ENCODE measurements at regions not wholly inside any gene's neighbourhood (a gene's known extent, or its start where the extent isn't known, plus 50 kb on each side); places are given as distances from the start of the nearest gene placed in this dataset.
A peak's percentile ranks its signal among the peaks of the same experiment; 100 is the strongest.

GRCh38 chr2:121133551-121134319 lies 151.3 kb downstream of the TFCP2L1 start:
- BruUV-seq (replicated peaks): no TSS peak
- TF ChIP-seq ZFYVE20 (CRISPR knock-in tag; IDR thresholded peaks at IDR 0.05; ENCODE audit: borderline replicate concordance, low read depth): no peak
- TF ChIP-seq PHF20 (CRISPR knock-in tag; IDR thresholded peaks at IDR 0.05): no peak
- TF ChIP-seq ESRRA (CRISPR knock-in tag; IDR thresholded peaks at IDR 0.05; ENCODE audit: low read depth): no peak
- no peak for TF ChIP-seq ZNF33A (CRISPR knock-in tag; IDR thresholded peaks at IDR 0.05; ENCODE audit: borderline replicate concordance)
- TF ChIP-seq FOXP1 (IDR thresholded peaks at IDR 0.05): peak; percentile 27; the same call in 1 of the 2 replicates
- TF ChIP-seq FOXP1 (CRISPR knock-in tag; IDR thresholded peaks at IDR 0.05): no peak
- TF ChIP-seq ZBTB7A (CRISPR knock-in tag; IDR thresholded peaks at IDR 0.05): no peak
- no peak for TF ChIP-seq REPIN1 (CRISPR knock-in tag; IDR thresholded peaks at IDR 0.05; ENCODE audit: borderline replicate concordance, low read depth)
- TF ChIP-seq FOXA1 (IDR thresholded peaks at IDR 0.05): peak; percentile 19; the same call in 1 of the 2 replicates
- no peak for TF ChIP-seq FOXA1 (CRISPR knock-in tag; IDR thresholded peaks at IDR 0.05)
- no peak for TF ChIP-seq ZNF446 (CRISPR knock-in tag; IDR thresholded peaks at IDR 0.05)
- TF ChIP-seq TCF7 (IDR thresholded peaks at IDR 0.05; ENCODE audit: low read depth): no peak
- 0 out of 2 replicates have a peak, but pooled peaks have one; percentile 23 for TF ChIP-seq ARNT (IDR thresholded peaks at IDR 0.05)
- TF ChIP-seq RBFOX2 (IDR thresholded peaks at IDR 0.05; ENCODE audit: low read depth, low read length): no peak
- TF ChIP-seq ZKSCAN1 (IDR thresholded peaks at IDR 0.05; ENCODE audit: low read length): peak; percentile 99
- TF ChIP-seq ZNF646 (CRISPR knock-in tag; IDR thresholded peaks at IDR 0.05): 0 out of 2 replicates have a peak, but pooled peaks have one; percentile 24
- TF ChIP-seq ZNF207 (IDR thresholded peaks at IDR 0.05; ENCODE audit: borderline replicate concordance): peak; percentile 78; the same call in 1 of the 2 replicates
- no peak for TF ChIP-seq HOXA3 (CRISPR knock-in tag; IDR thresholded peaks at IDR 0.05)
- no peak for TF ChIP-seq DNMT1 (CRISPR knock-in tag; IDR thresholded peaks at IDR 0.05)
- TF ChIP-seq TRIM22 (IDR thresholded peaks at IDR 0.05): peak; percentile 52; the same call in 1 of the 2 replicates

More at GRCh38 chr2:121133551-121134319, 151.3 kb downstream of the TFCP2L1 start:
- Histone ChIP-seq H3K27ac (ENCODE audit: extremely low read length, insufficient read depth, low read length) (no peak overlapping the region), H3K9ac (ENCODE audit: insufficient read depth, low read depth, low read length) (no peak overlapping the region), H2AFZ (ENCODE audit: low read length) (no peak overlapping the region), H4K20me1 (ENCODE audit: insufficient read depth, low read length) (no peaks in the 10 kb centered on the region), H3K9me3 (ENCODE audit: low read length) (no peaks in the 10 kb centered on the region), H3K4me3 (replicated peaks in 1 of 3; ENCODE audit: insufficient read depth in 1 of 3, low read depth in 2 of 3, low read length in 3 of 3) (no peak overlapping the region), H3K27me3 (ENCODE audit: control insufficient read depth in 1 of 2, insufficient read depth in 2 of 2, low read length in 2 of 2) (peaks cover 0 to 21% of the 10 kb centered on the region in 2 experiments; a peak in 3 of 5 replicates), H3K79me2 (ENCODE audit: insufficient read depth, low read length) (no peaks in the 10 kb centered on the region), H3K4me2 (ENCODE audit: low read depth, low read length) (no peak overlapping the region), H3K4me1 (ENCODE audit: insufficient read depth, low read length) (no peaks in the 10 kb centered on the region), H3K36me3 (replicated peaks in 1 of 2; ENCODE audit: control insufficient read depth in 1 of 2, insufficient read depth in 2 of 2, low read length in 2 of 2) (no peaks in the 10 kb centered on the region)
- POLR2A ChIA-PET: no interaction called here
- intact Hi-C loops (cut with micrococcal nuclease; ENCODE audit: unreplicated experiment) (no loop called here), in situ Hi-C loops (cut with HindIII; ENCODE audit: extremely low pct_ligation_motif_present, low pct_unique_long_range_greater_than_20kb) (no loop called here)
- DNase-seq (ENCODE audit: low spot score) (no peak), FAIRE-seq (no peak), ATAC-seq (no peak)
- CTCF ChIA-PET (ENCODE audit: low intra/inter-chr PET ratio, low total read pairs): no interaction called here
- 64% methylated on average over 10 of the region's 13 CpGs for WGBS (ENCODE audit: low lambda C conversion rate)

Data from HepG2 (cell line).